ENCODE measurements at regions not wholly inside any gene's neighbourhood (a gene's known extent, or its start where the extent isn't known, plus 50 kb on each side); places are given as distances from the start of the nearest gene placed in this dataset.

DNA sequence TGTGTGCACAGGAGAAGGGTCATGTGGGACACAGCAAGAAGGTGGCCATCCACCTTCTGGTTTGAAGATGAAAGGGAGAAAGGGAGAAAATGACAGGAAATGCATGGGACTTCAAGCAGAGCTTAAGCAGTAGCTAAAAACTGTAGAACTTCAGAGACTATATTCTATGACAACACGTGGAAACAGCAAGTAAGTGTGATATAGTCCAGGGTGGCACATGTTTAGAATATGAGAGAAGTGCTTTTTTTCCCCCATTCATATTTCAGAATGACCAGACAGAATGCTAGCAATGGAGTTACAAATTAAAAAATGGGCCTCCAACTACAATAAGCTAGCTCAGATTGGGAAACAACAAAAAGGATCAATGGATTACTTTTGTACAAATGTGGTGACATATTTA lies 1042.2 kb downstream of the TMEM182 start:
- TF ChIP-seq, protein P1, sequence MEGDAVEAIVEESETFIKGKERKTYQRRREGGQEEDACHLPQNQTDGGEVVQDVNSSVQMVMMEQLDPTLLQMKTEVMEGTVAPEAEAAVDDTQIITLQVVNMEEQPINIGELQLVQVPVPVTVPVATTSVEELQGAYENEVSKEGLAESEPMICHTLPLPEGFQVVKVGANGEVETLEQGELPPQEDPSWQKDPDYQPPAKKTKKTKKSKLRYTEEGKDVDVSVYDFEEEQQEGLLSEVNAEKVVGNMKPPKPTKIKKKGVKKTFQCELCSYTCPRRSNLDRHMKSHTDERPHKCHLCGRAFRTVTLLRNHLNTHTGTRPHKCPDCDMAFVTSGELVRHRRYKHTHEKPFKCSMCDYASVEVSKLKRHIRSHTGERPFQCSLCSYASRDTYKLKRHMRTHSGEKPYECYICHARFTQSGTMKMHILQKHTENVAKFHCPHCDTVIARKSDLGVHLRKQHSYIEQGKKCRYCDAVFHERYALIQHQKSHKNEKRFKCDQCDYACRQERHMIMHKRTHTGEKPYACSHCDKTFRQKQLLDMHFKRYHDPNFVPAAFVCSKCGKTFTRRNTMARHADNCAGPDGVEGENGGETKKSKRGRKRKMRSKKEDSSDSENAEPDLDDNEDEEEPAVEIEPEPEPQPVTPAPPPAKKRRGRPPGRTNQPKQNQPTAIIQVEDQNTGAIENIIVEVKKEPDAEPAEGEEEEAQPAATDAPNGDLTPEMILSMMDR (IDR thresholded peaks at IDR 0.05) = no peak
- TF ChIP-seq POLR2A (IDR thresholded peaks at IDR 0.05) (no peak), POLR2AphosphoS5 (IDR thresholded peaks at IDR 0.05; ENCODE audit: insufficient read depth in 1 of 2, low read depth in 1 of 2) (no peak)
